HG02763 (cell line): ENCODE measurements at regions not wholly inside any gene's neighbourhood (a gene's known extent, or its start where the extent isn't known, plus 50 kb on each side); places are given as distances from the start of the nearest gene placed in this dataset.

Experiments used
- ATAC-seq: cut with Tn5 transposase; IDR thresholded peaks from one replicate; pipeline ENCODE4 v1.9.1; 2021; ENCODE audit warnings: mild to moderate bottlenecking, moderate library complexity; ENCODE audit not compliant: unreplicated experiment

DNA sequence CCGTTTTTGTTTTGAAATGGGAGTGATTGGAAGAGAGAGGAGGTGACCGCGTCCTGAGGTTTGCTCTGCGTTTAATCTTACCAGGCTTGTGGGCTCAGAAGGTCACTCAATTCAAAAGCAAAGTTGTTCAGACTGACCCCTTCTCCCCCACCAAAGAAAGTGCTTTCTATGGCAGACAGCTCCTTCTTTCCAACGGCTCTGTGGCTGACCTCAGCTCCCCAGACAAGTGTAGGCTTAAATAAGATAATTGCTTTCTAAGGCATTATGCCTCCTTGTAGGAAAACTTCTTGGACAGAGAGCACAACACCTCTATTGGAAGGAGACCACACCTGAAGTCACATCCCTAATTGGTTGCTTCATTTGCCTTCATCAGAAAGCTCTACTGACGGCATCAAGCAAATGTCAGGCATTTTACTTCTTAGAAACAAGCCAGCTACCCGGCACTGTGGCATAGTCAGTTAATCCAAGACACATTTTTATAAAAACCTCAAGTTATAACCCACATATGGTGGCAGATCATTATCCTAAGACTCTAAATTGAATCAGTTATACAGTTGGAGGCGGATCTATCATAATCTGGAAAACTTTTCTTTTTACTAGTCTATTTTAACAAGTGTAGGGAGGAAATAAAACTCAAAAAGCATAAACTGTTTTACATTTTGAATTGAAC is 94.9 kb downstream of the TMEM174 start:
- ATAC-seq, result no peak

DNA sequence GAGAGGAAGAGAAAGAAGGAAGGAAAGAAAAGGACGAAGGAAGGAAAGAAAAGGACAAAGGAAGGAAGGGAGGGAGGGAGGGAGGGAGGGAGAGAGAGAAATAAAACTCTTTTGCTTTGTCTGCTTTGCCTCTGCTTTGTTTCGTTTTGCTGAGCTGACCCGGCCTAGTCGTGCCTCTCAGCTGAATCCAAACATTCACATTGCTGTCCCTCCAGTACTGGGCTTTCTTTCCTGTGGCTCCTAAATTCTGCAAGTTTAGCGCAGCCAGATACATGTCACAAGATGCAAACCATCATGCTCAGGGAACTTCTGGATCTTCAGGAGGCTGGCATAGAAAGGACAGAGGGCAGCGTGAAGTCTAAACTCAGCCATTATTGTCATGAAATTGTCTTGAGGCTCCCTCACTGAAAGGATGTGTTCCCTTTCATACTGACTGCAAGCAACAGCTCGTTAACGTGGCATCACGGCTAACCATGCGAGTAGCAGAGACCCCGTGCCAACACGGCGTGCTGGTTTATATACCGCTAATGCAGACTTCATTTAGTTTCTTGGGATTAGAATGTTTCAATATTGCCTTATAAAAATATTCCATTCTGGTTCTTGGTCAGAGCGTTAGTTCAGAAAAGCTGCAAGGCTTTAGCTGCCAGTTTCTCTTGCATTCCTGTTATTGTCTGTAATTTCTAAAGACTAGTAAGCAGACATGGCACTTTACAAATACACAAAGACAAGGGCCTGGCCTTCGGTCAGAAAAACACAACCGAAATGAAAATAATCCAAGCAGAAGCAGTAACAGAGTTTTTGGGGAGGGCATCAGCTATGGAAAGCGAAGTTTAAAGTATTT is 94.2 kb downstream of the TMEM174 start:
- ATAC-seq, result no peak

DNA sequence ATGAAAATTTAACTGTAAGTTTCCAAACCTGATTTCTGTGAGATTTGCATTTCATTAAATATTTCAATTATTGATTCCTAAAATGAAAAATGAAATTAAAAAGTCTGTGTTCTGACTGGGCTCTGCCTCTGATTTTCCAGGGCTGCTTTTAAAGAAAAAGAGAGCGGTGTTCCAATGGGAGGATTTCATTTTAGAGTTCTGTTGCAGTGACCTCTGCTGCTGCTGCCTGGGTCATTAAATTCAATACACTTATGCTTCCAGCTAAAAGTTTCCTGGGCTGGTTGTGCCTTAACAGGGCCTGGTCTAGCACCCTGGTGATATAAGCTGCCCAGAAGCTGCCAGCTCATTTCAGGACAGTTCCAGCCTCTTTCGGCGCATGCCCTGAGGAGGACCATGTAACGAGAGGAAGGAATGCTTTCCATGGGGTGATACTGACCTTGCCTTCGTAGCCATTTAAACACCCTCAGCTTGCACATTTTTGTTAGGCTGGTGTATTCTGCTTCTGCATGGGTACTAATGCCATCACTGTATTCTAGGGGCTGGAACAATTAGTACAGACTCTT is 93.3 kb downstream of the TMEM174 start:
- no peak for ATAC-seq

DNA sequence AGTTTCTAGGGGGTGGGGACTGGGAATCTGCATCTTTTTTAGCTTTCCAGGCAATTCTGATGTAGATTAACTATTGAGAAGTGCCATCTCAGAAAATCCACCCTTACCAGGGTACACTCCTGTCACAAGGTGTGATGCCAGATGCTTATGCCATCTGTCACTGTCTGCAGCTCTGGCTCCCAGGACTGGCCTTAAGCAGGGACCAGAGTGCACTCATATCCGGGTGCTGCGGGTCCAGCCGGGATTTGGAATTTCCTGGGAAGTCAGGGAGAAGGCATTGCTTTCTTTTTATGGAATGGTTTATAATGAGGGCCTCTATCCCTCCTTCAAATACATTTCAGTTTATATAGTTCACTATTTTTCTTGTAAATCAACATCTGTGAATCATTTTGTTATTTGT is 92.6 kb downstream of the TMEM174 start:
- ATAC-seq, result no peak

DNA sequence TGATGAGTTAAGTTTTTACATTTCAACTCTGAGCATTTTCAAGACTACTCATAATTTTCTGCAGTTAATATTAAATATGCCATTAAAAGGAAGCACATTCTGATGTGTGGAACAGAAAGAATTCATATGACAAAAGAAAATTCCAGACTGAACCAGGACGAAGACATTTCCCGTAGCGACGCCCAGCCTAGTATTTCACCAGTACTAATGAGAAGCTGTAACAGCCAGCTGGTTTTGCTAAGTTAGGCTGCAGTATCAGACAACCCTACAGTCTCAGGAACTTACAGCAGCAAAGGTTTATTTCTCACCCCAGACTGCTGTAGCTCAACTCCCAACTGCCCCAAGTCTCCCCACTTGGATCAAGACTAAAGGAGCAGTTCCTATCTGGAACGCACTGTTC is 91.6 kb downstream of the TMEM174 start:
- no peak for ATAC-seq

DNA sequence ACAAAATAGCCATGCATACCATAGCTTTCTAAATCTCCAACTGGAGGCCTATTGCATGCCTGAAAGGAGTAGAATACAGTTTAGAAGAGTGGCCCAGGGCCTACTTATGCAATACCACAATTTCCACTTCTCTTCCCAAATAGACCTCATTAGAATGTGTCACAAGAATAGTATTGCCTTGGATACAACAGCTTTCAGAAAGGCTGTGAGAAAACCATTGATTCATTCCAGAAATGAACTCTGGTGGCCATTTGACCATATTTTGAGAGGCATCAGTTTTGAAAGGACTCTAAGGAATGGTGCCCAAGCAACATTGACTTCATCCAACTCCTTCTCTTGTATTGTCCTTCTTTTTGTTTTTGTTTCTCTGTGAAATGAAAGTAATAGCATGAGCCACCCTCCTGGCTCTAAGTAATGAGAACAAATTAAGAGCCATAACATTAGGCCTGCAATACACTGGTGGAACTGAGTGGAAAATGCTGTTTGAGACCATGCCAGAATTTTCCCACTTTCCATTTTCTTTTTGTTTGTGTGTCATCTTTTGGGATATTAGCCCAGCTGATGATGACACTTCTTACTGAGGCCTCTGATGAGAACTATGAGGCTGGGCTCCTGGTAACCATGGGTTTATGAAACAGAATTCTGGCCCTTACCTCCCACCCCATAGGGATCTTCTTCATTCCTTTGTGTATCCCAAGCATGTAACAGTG is 90.2 kb downstream of the TMEM174 start:
- ATAC-seq, result no peak

DNA sequence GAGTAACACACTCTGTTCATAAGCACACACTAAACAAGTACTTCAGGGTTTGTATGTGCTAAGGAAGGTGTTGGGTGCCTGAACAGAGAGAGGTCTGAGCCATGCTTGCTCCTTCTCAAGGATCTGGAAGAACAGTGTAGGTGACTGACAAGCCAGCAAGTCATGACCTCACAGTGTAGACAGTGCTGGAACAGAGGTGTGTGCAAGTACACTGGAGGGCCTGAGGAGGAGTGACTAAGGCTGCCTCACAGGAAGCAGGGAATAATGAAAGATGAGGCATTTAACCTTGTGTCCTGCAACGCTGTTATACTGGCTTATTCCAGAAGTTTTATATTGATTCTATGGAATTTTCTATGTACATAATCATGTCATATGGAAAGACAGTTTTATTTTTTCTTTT is 83.9 kb downstream of the TMEM174 start:
- ATAC-seq, result no peak

DNA sequence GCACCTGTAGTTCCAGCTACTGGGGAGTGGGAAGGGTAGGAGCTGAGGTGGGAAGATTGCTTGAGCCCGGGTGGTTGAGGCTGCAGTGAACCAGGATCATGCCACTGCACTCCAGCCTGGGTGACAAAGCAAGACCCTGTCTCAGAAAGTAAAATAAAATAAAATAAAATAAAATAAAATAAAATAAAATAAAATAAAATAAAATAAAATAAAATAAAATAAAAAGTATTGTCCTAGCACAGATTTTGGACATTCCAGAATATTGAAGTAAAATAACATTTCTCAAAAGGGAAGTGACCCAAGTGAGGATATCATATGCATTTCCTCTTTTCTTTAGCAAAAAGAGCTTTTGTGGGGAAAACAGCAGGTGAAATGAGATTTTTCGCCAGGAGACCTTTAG is 83.5 kb downstream of the TMEM174 start:
- no peak for ATAC-seq

DNA sequence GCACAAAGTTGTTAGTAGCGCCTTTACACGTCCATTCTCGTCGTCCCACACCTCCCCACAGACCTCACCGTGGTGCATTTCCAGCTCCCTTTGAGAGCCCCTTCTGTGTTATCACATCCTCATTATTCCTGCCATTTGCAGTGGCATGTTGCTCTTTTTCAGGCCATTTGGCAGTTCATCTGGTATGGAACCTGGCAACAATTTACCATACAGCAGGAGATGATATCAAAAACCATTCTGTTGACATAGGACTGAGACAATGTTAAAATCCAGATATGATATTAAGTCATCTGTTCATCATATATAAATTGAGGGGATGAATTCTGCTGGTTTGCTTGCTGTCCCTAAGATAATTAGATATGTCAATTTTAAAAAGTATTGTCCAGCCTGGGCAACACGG is 83.0 kb downstream of the TMEM174 start:
- no peak for ATAC-seq

DNA sequence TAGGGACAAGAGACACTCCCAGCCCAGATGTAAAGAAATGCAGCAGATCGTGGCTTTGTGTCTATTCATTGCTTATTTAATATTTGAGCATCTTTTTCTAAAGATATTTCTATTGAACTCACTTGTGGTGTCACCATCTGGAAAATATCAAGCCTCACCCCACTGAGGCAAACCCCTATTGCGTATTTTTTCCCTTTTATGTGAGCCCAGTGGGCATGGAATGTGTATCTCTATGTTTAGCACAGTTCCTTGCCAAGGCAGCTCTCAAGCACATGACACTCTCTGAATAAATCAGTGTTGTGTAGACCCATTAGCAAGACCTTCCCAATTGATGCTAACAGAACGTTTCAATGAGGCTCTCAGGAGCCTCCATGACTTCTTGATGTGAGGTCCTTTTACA is 81.6 kb downstream of the TMEM174 start:
- no peak for ATAC-seq

DNA sequence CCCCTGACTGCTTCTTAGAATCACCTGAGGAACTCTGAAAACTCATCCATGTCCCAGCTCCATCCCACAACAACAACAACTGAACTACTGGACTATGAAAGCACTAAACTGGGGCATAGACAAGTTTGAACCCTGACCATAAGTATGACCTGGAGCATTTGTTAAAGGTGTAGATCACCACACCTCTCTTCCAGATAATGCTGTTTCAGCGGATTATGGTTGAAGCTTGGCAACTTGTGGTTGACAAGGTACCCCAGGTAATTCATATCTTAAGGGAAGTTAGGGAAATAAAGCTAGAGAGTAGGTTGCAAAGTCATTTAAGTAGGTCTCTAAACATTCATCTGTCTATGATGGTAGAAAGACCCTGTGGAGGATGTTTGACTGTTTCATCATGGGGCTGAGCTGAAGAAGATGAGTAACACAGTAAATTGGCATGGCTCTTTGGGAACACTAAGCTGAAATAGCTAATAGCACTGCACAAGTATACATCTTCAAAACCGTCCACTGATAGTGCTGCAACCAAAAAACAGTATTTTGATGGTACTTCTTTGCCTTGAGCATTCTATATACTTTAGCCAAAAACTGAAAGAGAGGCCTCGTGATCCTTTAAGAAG is 80.2 kb downstream of the TMEM174 start:
- ATAC-seq, result no peak

DNA sequence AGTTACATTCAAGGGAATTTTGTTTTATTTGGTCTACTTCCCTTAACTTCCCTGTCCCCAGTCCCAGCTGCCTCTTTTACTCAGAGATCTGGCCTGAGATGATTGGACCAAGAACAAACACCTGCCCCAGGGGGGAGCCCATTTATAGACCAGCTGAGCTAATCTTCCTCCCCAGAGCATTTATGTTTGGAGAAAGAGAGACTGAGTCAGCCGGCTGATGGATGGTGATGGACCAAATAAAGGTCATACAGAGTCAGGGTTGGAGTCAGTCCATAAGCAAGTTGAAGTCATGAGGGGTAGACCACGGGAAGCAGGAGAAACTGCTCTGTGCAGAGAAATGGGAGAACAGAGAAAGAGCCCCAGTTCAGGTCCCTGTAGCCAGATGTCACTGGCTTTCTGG is 77.7 kb downstream of the TMEM174 start:
- ATAC-seq, result no peak

DNA sequence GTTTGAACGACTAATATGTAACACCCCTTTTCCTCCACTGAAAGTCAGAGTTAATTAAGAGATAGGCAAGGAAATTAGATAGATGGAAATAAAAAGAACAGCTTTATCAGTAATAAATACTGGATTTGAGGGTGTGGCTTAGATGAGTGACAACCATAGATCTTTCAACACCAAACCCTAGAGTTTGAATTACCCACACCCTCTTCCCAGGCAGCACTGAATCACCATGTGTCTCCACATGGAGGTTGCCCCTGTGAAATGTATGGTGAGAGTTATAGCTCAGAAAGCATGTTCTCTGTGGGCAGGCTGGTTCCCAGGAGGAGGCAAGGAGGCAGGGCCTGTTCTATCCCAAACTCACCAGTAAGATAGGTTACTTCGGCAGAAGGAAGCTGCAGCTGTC is 69.7 kb downstream of the TMEM174 start:
- ATAC-seq, result no peak

DNA sequence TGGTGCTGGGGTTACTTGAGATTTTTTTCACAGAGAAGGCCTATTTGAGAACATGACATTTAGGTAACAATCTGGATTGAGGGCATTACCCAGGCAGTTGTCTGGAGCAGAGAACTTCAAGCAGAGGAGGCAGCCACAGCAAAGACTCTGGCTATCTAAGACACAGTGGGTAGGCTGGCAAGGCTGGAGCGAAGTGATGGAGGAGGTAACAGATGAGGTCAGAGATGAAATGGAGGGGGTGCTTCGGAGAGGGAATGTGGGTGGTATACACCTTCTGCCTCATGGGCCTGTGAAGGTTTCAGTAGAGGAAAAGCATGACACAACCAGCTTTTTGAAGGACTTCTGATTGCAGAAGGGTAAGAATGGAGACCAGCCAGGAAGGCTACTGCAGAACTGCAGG is 65.9 kb downstream of the TMEM174 start:
- no peak for ATAC-seq

DNA sequence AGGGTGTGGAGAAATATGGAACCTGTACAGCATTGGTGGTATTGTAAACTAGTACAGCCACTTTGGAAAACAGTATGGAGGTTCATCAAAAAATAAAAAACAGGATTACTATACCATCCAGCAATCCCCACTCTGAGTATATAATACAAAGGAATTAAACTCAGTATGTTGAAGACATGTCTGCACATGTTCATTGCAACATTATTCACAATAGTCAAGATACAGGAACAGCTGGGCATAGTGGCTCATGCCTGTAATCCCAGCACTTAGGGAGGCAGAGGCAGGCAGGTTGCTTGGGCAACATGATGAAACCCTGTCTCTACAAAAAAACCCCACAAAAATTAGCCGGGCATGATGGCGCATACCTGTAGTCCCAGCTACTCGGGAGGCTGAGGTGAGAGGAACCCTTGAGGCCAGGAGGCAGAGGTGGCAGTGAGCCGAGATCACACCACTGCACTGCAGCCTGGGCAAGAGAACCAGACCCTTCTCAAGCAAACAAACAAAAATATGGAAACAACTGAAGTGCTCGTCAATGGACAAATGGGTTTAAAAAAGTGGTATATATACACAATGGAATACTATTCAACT is 63.6 kb downstream of the TMEM174 start:
- no peak for ATAC-seq

DNA sequence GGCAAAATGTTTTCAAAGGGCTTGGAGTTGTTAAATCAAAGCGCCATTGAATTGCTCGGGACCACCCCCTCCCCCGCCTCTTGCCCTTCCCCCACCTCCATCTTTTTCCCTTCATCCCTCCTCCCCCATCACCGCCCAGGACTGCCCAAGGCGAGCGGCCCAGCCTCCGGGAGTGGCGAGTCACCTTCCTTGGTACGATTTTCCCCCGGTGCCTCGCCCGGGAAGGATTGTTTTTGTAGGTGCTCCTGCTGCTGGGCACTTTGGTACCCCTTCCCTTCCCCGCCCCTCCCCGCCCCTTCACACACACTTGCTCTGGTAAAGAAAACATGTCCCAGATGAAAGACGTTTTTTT is 61.2 kb downstream of the TMEM174 start:
- ATAC-seq, result no peak

DNA sequence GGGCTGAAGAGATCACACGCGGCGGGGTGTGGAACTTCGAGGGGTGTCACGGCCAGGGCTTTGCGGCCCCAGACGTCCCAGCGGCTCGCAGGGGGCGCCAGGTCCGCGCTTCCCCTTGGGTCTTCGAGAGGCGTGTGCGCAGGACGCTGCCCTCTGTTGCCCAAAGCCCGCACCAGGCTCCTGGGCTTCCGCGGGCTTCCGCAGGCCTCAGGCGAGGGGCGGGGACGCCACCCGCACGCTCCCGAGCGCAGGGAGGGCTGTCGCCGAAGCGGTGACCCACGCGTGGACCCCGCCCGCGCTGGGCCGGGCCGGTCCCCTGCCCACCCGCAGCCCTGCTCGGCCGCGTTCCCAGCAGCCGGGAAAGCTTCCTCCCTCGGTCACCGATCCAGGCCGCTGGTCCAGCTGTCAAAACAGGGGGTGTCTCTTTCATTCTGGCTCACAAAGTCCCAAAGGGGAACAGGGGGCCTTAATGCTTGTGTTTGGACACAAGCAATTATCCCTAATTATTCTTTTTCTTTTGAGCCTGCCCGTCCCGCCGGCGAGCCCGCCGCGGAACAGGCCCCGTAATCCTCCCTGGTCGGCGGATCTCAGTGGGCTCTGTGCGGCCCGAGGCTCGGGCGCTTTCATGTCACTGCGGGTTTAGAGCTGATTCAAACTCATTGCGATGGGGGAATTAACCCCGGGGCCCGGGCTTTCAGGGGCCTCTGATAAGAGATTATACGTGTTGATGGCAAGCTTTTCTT is 60.6 kb downstream of the TMEM174 start:
- ATAC-seq, result no peak

DNA sequence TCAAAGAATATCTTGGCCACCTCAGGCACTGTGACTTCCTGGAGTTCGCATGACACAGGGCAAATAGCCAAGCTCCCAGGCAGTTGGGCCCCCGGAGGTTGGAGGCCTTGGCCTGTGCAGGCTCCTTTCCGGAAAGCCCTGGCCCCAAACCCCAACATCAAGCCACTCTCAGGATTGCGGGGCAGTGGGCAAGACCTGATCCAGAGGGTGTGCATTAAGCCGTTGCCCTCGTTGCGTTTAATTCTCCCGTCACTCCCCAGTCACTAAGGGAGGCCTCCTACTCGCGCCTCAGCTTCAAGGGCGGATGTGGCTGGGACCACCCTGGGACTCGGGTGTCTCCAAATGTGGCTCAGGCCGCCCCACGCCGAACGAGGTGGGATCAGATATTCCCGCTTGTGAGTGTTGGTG is 60.1 kb downstream of the TMEM174 start:
- ATAC-seq, result no peak

DNA sequence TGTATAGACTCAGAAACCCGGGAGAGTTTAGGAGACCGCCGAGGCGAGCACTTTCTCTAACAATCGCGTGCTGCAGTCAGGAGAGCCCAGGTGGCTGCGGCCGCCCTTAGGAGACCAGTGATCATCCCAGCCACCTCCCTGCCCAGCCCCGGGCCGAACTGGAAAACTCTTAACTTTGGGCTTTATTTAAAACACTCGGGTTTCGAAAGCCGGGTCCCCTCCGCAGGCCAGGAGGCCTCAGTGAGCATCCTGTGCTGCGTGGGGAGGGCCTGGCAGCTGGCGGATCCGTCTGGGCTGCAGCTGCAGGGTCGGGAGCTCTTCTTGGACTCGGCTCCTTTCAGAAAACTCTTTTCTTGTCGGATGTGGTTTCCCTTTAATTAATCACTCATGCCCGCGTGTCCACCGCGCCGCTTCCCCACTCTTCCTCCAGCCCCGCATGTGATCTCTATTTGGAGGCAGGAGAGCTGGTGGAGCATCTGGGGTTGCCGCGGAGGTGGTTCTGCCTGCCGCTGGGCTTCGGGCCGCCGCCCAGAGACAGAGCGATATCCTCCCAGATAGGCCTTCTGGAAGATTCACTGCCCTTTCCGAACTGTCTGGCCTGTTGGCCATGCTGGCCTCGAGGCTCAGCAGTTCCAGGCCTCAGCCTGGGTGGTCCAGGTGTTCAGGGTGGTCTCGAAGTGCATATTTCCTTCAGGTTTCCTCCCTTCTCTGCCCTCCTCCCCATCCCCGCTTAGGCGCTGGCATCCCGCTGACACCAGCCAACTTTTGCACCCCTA is 59.5 kb downstream of the TMEM174 start:
- no peak for ATAC-seq
